RKO (cell line): ENCODE measurements at regions not wholly inside any gene's neighbourhood (a gene's known extent, or its start where the extent isn't known, plus 50 kb on each side); places are given as distances from the start of the nearest gene placed in this dataset.

ENCODE experiments used
- DNase-seq: peaks from one replicate; pipeline ENCODE4 v3.0.0-alpha.2; 2016; ENCODE audit warnings: low spot score

DNA sequence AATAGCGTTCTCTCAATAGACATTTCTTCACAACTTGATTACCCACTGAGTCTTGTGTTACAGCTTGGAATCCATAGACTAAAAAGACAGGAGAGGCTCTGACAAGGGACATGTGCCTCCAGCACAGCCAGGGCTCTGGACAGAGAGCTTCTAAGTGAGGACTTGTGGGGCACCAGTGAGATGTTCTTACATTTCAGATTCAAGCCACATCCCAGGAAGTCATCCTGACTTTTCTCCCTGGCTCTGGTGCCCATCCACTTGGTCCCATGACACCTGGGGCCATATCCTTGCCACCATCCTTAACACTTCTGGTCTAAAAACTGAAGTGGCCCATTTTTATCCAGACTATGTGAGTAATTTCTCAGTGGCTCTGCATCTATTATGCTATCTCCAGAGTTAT is 440.1 kb downstream of the TCERG1L start:
- no peak for DNase-seq

DNA sequence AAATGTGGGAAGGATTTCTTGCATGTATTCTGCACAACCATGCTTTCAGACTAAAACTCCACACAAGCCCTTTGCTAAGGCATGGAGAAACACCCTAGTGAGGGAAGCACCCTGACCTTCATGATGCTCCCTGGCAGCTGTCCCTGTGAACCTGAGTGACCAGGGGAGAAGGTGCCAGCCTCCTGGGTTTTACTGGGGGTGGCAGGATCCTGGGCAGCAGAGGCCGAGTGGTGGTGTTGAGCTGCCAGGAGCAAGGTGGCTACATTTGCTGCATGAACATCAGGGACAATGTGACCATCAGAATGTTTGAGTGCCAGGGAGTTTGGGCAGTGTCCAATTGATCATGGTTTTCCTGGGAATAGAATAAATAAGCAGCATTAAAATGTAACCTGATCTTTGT is 437.9 kb downstream of the TCERG1L start:
- DNase-seq: no peak

DNA sequence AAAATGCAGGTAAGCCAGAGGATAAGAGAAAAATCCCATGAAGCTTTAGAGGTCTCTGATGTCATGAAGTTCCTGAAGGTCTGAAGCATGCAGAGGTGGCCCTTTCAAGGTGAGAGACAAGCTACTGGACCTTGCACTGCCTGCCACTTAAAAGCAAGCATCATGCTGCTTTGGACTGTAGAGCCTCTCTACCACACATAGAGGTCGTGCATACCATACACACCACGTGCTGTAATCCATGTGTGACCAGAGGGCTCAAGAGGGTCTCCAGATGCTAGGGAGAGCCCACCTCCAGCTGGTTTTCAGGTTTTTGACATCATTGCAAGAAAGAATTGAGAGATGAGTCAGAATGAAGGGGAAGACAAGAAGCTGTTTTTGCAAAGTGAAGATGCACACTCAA is 436.4 kb downstream of the TCERG1L start:
- DNase-seq: no peak

DNA sequence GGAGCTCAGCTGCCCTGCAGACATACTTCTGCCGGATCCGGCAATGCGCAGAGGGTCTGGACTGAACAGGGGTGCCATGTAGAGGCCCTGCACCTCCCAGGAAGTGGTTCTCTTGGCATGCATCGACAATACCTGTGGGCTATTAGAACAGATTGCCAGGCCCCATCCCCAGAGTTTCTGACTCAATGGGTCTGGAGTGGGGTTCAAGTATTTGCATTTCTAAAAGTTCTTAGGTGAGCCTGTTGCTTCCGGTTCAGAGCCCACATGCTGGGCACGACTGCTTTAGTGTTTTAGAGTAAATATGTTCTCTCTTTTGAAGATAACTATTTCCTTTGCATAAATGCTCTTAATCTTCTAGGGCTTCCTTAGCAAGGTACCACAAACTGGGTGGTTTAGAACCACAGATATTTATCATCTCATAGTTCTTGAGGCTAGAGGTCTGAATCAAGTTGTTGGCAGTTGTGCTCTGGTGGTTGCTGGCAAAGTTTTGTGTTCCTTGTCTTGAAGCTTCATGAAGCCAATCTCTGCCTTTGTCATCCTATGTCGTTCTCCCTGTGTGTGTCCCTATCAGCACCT is 435.5 kb downstream of the TCERG1L start:
- no peak for DNase-seq

DNA sequence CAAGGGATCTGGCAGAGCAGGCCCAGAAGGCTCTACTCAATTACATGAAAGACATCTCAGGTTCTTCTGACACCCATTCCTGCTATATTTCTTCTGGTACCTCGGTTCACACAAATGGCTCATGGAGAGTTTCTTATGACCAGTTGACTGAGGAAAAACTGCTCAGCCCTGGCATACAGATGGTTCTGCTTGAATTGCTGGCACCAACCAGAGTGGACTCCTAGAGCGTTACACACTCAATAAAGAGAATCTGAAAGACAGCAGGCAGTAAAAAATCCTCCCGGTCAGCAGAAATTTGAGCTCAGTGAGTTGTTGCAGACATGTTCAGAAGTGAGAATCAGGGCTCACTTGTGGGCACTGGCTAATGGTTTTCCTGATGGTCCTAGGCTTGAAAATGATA is 434.4 kb downstream of the TCERG1L start:
- no peak for DNase-seq

DNA sequence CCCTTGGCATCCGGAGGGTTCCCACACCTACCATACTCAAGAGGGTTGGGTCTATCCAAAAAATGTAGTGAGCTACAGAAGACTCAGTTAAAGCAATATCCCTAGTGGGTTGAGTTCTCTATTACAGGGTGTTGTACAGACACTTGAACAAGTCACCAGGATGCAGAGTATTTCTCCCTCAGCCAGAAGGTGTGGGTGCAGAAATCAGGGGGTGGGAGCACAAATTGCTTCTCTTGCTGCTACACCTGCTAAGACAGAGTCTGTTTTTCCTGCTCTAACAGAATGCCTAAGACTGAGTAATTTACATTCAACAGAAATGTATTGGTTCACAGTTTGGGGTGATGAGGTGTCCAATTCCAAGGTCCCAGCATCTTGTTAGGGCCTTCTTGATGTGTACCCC is 433.4 kb downstream of the TCERG1L start:
- DNase-seq: no peak

DNA sequence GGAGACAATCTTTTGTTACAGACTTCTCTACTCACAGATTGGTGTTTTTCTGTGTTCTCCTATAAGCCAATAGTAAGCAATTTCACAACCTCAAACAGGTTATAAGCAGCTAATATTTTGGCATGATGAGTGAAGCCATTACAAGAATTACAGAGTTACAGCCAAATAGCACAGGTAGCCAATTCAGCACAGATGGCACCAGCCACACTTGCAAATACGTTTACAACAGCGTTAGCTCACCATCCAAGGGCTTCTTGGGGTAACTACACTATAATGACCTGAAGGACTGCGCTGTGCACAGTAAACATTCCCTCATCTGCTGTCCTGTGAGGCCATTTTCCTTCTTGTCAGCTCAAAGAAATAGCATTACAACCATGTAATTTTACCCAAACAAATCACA is 428.6 kb downstream of the TCERG1L start:
- no peak for DNase-seq

DNA sequence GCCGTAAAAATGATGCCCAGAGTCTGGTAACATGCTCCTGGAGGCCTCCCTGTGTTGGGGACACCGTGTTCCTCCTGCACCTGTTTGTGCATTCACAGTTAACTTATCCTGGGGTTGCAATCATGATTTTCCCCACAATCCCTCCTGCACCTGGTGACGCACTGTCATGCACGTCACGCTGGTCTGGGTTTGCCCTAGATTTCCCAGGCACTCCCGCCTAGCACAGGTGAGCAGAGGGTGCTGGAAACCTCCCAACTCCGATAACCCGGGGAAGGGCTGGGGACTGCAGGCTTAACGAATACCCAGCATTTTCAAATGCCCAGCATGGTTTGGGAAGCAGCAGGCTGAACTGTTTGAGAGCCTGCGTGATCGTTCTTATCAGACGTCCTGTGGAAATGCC is 427.1 kb downstream of the TCERG1L start:
- no peak for DNase-seq

DNA sequence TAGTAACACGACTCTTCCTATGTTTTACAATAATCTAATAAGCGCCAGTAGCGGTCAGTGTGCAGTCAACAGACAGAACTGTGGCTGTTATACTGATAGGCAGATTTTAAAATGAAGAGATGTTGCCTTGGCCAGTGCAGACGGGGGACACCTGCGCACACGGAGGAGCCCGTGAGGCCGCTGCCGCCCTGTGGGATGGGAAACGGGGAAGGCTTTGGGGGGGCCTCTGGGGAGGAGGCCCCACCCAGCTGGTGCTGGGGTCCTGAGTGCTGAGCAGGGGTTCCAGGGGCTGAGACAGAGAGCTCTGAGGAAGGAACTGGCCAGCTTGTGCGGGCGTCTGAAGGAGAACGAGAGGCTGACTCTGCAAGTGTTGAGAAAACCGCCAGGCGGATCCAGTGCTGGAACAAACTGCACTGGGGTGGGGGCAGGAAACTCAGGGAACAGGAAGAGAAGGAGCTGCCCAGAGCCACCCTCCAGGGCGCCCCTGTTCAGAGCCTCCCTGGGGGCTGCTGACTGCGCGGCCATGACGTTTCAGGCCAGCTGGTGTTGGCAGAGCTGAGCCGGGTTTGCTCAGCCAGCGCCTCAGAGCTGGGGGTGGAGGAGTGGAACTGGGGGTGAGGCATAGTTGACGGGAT is 426.4 kb downstream of the TCERG1L start:
- DNase-seq: no peak

DNA sequence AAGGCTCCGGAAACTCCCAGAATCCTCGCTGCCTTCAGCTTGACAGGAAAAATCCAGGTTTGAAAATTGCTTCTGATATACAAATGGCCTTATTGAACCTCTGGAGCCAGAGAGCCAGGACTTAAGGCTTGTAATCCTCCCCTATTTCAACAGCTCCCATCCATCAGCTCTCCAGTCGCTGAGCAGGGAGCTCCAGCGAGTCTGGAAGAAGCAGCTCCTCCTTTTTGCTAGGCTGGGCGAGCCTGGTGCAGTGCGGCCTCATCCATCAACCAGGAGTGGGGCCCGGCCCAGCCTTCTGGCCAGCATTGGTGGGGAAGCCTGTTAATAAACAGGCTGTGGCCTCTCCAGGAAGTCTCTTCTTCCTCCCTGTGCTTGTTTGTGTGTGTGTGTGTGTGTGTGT is 424.4 kb downstream of the TCERG1L start:
- DNase-seq: no peak

DNA sequence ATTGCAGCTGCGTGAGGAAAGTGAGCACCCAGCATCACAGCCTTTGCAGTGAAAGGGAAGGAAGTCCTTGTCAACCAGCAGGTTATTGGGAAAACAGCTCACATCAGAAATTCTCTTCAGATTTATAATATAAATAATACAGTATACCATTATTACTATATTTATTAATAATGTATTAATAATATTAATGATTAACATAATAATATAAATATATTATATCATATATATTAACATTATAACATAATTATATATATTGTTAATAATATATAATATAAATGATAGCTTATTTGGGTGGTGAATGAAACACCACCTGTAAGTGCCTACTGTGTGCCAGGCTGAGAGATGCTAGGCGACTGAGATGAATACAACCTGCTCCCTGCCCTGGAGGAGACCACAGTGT is 423.0 kb downstream of the TCERG1L start:
- DNase-seq: no peak

DNA sequence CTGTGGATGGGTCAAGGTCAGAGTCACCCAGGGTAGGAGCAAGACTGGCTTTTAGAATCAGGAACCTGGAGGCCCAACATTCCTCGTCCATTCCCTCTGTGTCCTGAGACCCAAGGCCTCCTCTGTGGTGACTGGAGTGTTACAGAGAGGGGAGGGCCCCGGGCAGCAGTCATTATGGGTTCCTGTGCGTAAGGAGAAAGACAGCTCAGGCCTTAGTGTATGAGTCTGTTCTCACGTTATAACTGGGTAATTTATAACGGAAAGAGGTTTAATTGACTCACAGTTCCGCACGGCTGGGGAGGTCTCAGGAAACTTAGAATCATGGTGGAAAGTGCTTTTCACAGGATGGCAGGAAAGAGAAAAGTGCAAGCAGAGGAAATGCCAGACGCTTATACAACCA is 422.3 kb downstream of the TCERG1L start:
- no peak for DNase-seq

DNA sequence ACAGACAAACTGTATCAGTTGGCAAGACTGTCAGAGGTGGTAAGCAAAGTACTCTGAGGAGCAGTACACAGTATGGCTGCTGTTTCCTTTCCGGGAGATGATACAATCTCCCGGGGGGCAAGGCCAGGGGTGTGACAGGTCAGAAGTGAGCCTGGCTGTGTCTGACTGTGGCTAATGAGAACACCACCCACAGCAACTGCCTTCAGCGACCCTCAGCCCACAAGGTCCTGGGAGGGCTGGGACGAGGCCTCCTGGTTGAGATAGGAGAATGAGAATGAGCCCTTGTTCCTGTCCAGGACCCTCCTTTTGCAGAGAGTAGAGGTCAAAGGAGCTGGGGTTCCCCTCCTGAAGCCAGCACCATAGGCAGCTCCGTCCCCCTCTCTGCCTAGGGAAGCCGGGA is 421.7 kb downstream of the TCERG1L start:
- DNase-seq: no peak

DNA sequence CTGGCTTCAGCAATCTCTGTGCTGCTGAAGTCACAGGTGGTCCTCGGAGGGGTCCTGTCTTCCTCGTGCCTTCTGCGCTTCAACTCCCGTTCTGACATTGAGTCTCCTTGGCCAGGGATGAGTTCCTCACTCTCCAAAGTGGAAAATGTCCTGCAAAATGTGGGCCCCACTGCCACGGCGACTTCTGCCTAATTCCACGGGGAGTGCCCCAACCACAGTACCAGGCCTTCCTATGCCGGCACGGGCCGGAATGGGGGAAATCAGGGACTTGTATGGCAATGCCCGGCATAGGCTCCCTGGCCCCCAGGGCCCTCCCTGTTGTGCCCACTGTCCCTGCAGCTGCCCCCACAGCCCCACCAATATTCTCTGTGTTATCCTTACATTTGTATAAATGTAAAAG is 420.5 kb downstream of the TCERG1L start:
- DNase-seq: no peak

DNA sequence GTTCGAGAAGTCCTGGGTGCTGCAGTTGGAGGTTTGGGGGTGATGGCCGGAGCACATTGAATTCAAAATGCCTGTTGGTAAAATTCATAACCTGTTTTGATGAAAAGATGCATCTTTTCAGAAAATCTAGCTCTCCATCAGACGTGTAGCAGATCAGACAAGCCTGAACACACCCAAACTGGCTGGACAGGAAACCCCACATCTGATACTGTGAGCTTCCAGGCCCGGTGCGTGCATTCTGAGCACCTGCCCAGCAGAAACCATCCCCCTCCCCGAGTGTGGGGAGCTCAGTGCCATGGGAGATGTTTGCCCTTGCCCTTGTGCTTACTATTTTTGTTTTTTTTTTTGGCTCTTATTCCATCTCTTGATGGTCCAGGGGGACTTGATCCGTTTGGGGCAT is 417.1 kb downstream of the TCERG1L start:
- DNase-seq: no peak

DNA sequence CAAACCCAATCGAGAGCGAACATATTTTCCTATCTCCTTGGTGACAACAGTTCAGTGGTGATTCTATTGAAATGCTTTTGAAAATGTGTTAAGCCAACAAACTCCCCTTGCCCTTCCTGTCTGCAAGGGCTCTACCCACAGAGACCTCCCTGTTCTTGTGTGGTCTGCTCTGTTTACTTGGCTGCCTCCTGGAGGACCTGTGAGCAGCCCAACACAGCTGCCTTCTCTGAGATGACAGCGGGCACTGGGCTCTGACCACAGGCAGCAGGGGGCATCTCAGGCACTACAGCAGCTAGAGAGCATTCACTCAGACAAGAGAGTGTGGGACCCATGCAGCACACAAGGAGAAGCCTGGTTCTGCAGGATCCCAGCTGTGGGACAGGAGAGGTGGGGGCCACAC is 416.4 kb downstream of the TCERG1L start:
- no peak for DNase-seq

DNA sequence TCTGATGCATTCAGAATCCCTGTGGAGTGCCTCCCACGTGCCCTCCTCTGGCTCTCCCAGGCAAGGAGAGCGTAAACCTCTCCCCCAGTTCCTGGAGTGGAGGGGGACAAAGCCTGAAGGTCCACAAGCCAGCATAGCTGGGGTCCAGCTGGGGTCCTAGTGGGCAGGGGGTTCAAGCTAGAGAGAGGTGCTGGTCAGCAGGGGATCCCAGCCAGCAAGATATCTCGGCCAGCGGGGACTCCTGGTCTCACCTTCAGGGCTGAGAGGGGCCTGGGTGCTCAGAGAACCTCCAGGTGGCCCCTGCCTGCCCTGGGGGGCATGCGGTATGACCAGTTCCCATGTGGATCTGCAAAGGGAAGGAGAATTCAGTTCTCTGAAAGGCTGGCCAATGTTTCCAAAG is 413.7 kb downstream of the TCERG1L start:
- no peak for DNase-seq

DNA sequence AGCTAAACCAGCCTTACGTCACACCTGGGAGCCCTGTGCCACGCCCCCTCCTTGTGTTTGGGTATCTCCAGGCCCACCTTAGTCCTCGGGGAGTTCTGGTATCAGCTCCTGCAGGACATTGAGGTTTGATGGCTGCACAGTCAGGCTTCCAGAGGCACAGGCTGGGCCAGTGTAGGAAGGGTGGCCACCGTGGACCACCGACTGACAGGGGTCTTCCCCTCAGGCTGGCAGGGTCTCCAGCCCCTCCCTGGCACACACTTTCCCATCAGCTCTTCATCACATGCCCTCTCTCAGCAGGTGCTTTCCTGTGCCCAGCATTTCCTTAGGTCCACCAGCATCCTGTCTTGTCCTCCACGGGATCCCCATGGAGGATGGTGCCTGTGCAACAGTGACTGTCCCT is 413.1 kb downstream of the TCERG1L start:
- DNase-seq: no peak

DNA sequence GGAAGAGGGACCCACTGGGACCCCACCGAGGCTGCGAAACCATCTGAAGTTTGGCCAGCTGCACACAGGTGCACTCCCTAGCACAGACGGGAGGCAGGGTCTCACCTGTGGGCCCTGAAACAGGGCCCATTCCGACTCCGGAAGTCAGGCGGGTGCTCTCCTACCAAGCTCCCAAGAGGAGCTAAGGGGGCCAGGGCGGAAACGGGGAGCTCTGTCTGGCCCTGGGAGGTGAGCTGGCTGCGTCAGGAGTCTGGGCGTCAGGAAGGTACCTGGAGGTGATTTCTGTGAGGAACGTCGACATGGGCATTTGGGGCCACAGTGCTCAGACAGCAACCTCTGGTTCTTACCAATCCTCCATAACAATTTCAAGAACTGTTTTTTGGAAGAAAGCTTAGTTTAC is 411.7 kb downstream of the TCERG1L start:
- DNase-seq: no peak

DNA sequence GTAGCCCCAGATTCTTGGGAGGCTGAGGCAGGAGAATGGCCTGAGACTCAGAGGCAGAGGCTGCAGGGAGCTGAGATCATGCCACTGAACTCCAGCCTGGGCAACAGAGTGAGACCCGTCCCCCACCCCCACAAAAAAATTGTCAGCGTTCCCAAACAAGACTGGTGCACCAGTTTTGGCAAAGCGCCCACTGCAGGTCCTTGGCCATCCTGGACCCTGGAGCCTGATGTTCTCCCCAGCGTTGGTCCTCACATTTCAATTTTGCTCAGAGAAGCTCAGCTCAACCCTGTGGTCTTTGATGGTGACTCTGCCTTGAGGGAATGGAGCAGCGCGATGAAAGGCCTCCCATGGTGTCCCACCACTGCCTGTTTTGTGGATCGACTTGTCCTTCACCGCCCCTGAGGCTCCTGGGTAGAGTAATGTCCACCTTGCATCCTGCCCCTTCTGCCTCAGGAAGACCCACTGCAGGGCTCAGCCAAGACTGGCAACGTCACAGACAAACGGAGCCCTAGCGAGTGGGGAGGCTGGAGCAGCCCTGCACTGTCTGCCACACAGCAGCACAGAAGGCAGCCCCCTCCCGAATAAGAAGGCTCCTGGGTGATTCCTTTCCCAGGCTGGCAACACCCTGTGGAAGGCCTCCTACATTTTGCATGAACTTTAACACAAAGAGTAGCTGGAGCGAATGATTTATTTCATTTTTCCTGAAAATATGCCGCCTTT is 410.9 kb downstream of the TCERG1L start:
- DNase-seq: no peak

DNA sequence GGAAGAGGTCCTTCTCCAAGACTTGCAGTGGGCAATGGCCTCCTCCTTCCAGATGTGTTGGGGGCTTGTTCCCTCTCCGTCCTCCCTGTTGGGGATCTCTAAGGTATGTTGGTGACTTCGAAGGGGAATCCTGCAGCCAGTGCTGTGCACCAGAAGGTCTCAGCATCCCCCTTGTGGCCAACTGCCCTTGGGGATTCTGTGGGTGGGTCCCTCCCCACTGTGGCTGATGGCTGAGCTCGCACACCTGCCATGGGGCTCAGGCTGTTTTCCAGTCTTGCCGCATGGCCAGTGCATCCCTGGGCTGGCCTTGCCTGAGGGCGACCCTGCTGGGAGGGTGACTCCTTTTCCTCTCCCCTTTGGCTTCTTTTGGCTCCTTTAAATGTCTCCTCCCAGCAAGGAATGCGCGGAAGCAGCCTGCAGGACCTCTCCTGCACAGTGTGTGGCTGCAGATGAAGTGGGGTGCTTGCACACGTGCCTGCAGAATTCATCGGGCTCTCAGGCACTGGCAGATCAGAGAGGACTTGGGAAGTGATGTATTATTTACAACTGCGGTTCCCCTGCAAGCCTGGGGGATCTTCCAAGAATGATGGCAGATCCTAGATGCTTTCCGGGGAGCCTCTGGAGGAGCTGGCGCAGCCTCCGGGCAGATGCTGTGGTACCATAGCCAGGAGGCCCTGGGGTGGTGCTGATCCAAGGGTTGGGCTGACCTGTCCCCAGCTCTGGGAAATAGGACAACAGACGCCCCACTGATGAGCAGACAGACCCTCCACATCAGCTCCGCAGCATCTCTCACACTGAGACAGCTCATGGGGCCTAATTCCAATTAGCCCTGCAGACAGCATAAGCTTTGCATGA is 410.0 kb downstream of the TCERG1L start:
- DNase-seq: no peak

DNA sequence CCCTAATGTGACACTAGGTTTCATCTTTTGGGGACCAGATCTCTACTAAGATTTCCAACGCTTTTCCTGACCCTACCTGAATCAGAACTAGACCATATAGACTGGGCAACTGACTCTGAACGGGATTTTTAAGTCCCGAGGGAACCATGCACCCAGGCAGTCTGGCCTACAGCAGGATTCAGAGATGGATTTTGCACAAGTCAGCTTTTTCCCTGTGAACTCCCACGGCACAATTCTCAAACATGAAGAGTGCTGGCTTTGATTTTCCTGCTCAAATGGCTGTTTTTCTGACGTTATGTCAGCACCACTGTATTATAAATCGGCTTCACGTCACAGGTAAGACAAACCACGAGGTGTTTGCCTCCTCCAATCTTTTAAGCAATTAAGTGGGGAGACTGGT is 409.1 kb downstream of the TCERG1L start:
- no peak for DNase-seq

DNA sequence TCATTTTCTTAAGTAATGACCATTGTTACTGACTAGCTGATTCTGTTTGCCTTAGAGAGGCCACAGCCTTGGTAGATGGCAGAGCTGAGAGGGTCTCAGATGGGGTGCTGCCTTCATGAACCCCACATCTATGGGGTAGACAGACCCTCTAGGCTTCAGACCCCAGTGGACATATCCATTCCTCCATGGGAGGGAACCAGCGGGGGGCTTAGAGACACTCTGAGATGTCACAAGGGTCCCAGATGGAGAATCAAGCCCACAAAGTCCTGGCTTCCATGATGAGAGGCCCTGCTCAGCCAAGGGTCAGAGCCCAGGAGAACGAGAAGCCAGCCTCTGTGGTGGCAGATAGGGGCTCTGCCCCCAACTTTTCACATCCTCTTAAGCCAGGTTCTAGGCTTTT is 408.6 kb downstream of the TCERG1L start:
- DNase-seq: no peak
